Thyroid gland (tissue), 4 donors: ENCODE measurements at regions not wholly inside any gene's neighbourhood (a gene's known extent, or its start where the extent isn't known, plus 50 kb on each side); places are given as distances from the start of the nearest gene placed in this dataset.

Experiments used
- DNase-seq, 2 donors: peaks; one replicate each; pipeline ENCODE4 v3.0.0-alpha.2; 2019
- H3K27ac ChIP-seq, 3 donors: fragments of 200-600 bp; sonication (generic); 1 replicate in 2 of 3; 2 replicates in 1 of 3; pipeline ENCODE4 v1.5.1; 2016 to 2019; ENCODE audit warnings: mild to moderate bottlenecking in 1 of 3, moderate library complexity in 1 of 3
- H3K27me3 ChIP-seq: fragments of 200-600 bp; sonication (generic); one replicate; pipeline ENCODE4 v1.5.1; 2019
- H3K36me3 ChIP-seq, 2 donors: fragments of 200-600 bp; sonication (generic); one replicate each; pipeline ENCODE4 v1.5.1; 2016 to 2019
- H3K4me1 ChIP-seq, 2 donors: fragments of 200-600 bp; sonication (generic); one replicate each; pipeline ENCODE4 v1.5.1; 2017 to 2019
- H3K4me3 ChIP-seq, 3 donors: fragments of 200-600 bp; sonication (generic); replicated peaks in 1 of 3; 1 replicate in 2 of 3; 2 replicates in 1 of 3; pipeline ENCODE4 v1.5.1; 2016; ENCODE audit warnings: mild to moderate bottlenecking in 1 of 3
- H3K9me3 ChIP-seq: fragments of 200-600 bp; sonication (generic); one replicate; pipeline ENCODE4 v1.5.1; 2017
- CTCF ChIP-seq, 6 experiments: fragments of 200-600 bp in 3 of 6; fragments of 450-650 bp in 3 of 6; sonication (generic) in 3 of 6; IDR thresholded peaks; one replicate each; pipeline ENCODE4 v1.5.1; 2016 to 2019; ENCODE audit warnings: antibody characterized with exemption in 6 of 6, mild to moderate bottlenecking in 2 of 6, inconsistent platforms in 1 of 6, moderate library complexity in 1 of 6
- POLR2A ChIP-seq, 2 donors: fragments of 450-650 bp; IDR thresholded peaks; one replicate each; pipeline ENCODE4 v1.6.1; 2017; ENCODE audit warnings: antibody characterized with exemption in 2 of 2, mild to moderate bottlenecking in 2 of 2, moderate library complexity in 1 of 2
- WGBS, 2 donors: methylation state at CpG; one replicate each; pipeline ENCODE4 v1.1.5; 2017; 5-methylcytosine and 5-hydroxymethylcytosine counted together
- intact Hi-C: fragments of 100-400 bp; cut with DNase I; formaldehyde crosslinking; loops from one replicate; pipeline ENCODE4 v1.15.1; 2023

GRCh38 chr7:1345796-1346755 is 113.2 kb downstream of the MICALL2 start:
- no peak for TF ChIP-seq CTCF (IDR thresholded peaks at IDR 0.05)
- no peak for TF ChIP-seq POLR2A (IDR thresholded peaks at IDR 0.05)
- Histone ChIP-seq H3K4me3 (no peak overlapping the region), H3K4me1 (no peaks in the 10 kb centered on the region), H3K27ac (no peak overlapping the region), H3K27me3 (no peaks in the 10 kb centered on the region), H3K36me3 (no peaks in the 10 kb centered on the region), H3K9me3 (no peaks in the 10 kb centered on the region)
- intact Hi-C loops: no loop called here
- 73 to 88% methylated on average over 18 to 23 of the region's 33 CpGs for WGBS, 2 donors
- DNase-seq: no peak

GRCh38 chr7:1346851-1347250 is 112.4 kb downstream of the MICALL2 start:
- H3K4me3 ChIP-seq: no peak overlapping the region
- no peaks in the 10 kb centered on the region for H3K4me1 ChIP-seq
- no peak overlapping the region for H3K27ac ChIP-seq
- H3K27me3 ChIP-seq: no peaks in the 10 kb centered on the region
- DNase-seq: no peak
- TF ChIP-seq POLR2A (IDR thresholded peaks at IDR 0.05) (no peak), CTCF (IDR thresholded peaks at IDR 0.05) (no peak)
- WGBS, 2 donors: 81 to 82% methylated on average over 12 of the region's 12 CpGs
- no peaks in the 10 kb centered on the region for H3K36me3 ChIP-seq
- intact Hi-C loops: no loop called here
- H3K9me3 ChIP-seq: no peaks in the 10 kb centered on the region

GRCh38 chr7:1348096-1348822 is 111.0 kb downstream of the MICALL2 start:
- H3K4me3 ChIP-seq: no peak overlapping the region
- H3K27me3 ChIP-seq: peaks cover 3% of the 10 kb centered on the region
- H3K27ac ChIP-seq: no peak overlapping the region
- no peak for DNase-seq
- no peaks in the 10 kb centered on the region for H3K4me1 ChIP-seq
- 57 to 68% methylated on average over 23 to 25 of the region's 28 CpGs for WGBS, 2 donors
- intact Hi-C loops: no loop called here
- no peaks in the 10 kb centered on the region for H3K36me3 ChIP-seq
- H3K9me3 ChIP-seq: no peaks in the 10 kb centered on the region
- TF ChIP-seq POLR2A (IDR thresholded peaks at IDR 0.05): no peak
- no peak for TF ChIP-seq CTCF (IDR thresholded peaks at IDR 0.05)

- intact Hi-C loops: no loop called here
- no peak overlapping the region for H3K4me3 ChIP-seq
- TF ChIP-seq CTCF (IDR thresholded peaks at IDR 0.05) (no peak), POLR2A (IDR thresholded peaks at IDR 0.05) (no peak)
- peaks cover 3% of the 10 kb centered on the region for H3K27me3 ChIP-seq
- no peak overlapping the region for H3K27ac ChIP-seq
- H3K36me3 ChIP-seq: no peaks in the 10 kb centered on the region
- no peaks in the 10 kb centered on the region for H3K9me3 ChIP-seq
- no peak for DNase-seq
- no peaks in the 10 kb centered on the region for H3K4me1 ChIP-seq
- WGBS, 2 donors: 80 to 83% methylated on average over 10 to 17 of the region's 18 CpGs
These were observed 110.4 kb downstream of the MICALL2 start for GRCh38 chr7:1348823-1349335.
